Activated CD4-positive, alpha-beta T cell treated with anti-CD3 and anti-CD28 coated beads for 1 hour (primary cell): ENCODE measurements at regions not wholly inside any gene's neighbourhood (a gene's known extent, or its start where the extent isn't known, plus 50 kb on each side); places are given as distances from the start of the nearest gene placed in this dataset.
"Not testable (repeated sequence)": the region's sequence is repeated elsewhere in the genome, so short reads cannot be mapped to it uniquely, and the experiment has no call there.

Experiments
- DNase-seq: peaks from one replicate; pipeline ENCODE4 v3.0.0-alpha.2; 2020

DNA sequence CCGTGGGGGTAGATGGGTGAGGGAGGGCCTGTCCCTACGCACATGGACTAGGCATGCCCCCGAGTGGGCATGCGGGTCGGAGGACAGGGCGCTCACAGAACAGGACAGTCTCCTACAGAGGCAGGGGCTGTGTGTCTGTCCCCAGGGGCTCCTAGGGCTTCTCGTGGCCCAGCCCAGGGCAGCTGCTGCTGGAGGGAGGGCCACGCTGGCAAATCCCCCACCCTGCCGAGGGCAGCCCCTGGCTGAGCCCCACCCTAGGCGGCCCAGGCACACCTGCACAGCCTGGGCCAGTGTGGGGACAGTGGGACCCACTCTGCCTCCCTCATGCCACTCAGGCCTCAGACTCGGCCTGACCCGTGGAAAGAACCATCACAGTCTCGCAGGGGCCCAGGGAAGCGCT is 214.6 kb downstream of the TMEM121 start:
- DNase-seq = not testable (repeated sequence)

GRCh38 chr14:105741707-105742530 is 215.5 kb downstream of the TMEM121 start:
- DNase-seq = not testable (repeated sequence)

GRCh38 chr14:105742531-105742848 is 216.1 kb downstream of the TMEM121 start:
- DNase-seq = no peak

DNA sequence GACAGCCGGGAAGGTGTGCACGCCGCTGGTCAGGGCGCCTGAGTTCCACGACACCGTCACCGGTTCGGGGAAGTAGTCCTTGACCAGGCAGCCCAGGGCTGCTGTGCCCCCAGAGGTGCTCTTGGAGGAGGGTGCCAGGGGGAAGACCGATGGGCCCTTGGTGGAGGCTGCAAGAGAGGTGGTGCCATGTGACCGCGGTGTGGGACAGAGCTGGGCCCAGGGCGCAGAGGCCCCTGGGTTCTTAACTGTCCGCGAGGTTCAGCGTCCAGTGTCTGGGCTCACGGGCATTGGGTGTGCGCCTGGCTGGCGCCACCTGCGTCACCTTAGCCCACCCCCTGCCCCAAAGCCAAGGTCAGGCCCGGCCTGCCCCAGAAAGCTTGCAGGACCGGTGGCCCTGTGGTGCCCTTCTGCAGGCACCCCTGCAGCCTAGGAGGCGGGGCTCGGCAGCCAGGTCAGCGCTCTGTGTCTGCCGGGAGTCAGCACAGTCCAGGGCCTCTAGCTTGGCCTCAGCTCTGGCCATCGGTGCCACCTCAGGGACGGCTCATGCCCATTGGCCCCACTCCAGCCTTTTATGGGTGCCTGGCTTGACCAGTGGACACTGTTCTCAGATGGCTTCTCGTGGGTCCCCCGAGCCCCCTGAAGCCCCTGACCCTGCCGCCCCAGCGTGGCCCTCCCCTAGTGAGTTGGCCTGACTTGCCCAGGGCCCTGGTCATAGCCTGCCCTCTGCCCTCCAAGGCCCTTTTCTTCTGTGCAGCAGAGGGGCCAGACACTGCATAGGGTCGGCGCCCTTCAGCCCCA is 216.7 kb downstream of the TMEM121 start:
- not testable (repeated sequence) for DNase-seq

- not testable (repeated sequence) for DNase-seq
Measured at GRCh38 chr14:105744213-105744787, 217.9 kb downstream of the TMEM121 start.

GRCh38 chr14:105745433-105746123 is 219.2 kb downstream of the TMEM121 start:
- DNase-seq = no peak

DNA sequence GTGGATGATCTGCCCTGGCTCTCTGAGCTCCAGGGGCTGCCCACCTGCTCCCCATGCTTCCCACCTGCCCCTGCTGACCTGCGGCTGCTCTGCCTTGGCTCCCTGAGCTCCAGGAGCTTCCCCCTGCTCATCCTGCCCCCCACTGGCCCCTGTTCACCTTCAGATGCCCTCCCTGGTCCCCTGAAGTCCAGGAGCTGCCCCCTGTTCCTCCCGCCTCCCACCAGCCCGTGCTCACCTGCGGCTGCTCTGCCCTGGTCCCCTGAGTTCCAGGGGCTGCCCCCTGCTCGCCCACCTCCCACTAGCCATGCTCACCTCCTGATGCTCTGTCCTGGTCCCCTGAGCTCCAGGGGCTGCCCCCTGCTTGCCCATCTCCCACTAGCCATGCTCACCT is 219.7 kb downstream of the TMEM121 start:
- DNase-seq = no peak

DNA sequence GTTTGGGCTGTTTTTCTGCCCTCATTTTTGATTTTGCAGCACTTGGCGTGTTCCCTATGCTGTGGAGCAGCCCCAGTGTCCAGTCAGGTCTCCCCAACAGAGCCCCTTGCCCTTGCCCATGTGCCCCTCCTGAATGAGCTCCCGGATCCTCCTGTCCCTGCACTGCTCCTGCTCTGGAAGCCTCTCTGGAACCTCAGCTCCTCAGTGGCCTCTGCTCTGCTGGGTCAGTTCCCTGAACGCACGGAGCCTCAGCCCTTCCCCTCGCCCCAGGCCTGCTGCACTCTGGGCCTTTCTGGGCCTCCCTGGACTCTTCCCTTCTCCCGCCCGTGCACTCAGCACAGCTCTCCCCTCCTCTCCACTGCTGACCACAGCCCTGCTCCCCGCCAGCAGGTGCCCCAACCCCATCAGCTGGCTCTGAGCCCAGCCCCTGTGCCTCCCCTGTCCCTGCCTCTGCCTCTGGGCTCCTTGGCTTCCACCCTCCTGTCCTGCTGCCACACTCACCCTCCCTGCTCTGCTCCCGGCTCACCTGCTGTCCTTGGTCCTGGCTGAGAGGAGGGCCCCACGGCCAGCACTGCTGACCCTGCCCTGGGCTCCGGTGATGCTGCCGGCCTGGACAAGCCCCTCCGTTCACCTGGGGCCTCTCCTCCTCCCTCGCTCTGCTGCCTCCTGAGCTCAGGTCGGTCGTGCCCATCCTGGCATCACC is 220.6 kb downstream of the TMEM121 start:
- DNase-seq = not testable (repeated sequence)

GRCh38 chr14:105747503-105748203 is 221.3 kb downstream of the TMEM121 start:
- not testable (repeated sequence) for DNase-seq

DNA sequence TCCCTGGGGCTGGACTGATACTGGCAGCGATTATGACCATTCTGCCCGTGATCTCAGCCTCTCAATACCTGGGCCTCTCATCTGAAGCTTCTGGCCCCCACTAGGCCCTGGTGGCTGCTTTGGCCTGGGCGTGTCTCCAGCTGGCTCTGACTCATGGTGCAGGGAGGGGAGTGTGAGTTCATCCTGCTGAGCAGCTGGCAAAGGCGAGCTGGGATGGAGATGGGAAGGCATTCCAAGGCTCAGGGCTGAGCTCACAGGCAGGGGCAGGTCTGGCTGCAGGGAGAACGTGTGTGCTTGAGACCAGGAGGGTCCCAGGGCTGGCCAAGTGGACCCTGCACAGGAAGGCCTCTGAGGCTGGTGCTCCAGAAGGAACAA is 221.8 kb downstream of the TMEM121 start:
- no peak for DNase-seq

DNA sequence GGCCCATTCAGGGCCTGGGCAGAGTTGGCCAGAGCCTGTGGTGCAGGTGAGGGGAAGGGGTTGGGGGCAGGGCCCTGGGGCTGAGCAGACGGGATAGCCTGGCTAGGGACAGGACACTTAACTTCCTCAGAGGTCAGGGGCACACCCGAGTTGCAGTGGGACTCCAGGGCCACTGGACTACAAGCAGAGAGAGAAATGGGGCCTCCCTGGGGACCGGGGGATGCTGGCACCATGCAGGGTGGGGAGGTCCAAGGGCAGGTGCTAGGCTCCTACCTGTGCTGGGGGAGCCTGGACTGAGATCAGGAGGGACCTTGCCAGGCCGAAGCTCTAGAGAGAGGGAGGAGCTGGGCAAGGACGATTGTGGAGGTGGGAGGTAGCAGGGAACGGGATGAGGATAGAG is 222.3 kb downstream of the TMEM121 start:
- not testable (repeated sequence) for DNase-seq

GRCh38 chr14:105749870-105750541 is 223.6 kb downstream of the TMEM121 start:
- not testable (repeated sequence) for DNase-seq

DNA sequence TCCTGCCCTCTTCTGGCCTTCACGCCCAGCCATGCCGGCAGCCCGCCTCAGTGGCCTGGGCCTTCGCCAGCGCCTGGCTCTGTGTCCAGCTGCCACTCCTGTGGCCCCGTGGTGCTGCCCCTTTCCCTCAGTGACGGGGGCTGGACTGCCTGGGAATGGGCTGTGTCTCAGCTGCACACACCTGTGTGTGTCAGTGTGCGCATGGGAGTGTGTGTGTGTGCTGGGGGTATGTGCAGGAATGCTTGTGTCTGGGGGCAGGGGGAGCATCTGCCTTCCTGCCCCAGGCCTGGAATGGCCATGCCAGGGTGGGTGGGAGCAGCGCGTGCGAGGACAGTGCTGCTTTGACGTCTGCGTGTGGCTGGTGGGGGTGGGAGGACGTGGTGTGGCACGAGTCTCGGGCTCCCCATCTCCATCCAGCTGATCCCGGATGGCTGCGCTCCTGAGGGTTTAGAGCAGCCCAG is 224.9 kb downstream of the TMEM121 start:
- not testable (repeated sequence) for DNase-seq

- DNase-seq = not testable (repeated sequence)
Measured at GRCh38 chr14:105752420-105752819, 226.0 kb downstream of the TMEM121 start.

DNA sequence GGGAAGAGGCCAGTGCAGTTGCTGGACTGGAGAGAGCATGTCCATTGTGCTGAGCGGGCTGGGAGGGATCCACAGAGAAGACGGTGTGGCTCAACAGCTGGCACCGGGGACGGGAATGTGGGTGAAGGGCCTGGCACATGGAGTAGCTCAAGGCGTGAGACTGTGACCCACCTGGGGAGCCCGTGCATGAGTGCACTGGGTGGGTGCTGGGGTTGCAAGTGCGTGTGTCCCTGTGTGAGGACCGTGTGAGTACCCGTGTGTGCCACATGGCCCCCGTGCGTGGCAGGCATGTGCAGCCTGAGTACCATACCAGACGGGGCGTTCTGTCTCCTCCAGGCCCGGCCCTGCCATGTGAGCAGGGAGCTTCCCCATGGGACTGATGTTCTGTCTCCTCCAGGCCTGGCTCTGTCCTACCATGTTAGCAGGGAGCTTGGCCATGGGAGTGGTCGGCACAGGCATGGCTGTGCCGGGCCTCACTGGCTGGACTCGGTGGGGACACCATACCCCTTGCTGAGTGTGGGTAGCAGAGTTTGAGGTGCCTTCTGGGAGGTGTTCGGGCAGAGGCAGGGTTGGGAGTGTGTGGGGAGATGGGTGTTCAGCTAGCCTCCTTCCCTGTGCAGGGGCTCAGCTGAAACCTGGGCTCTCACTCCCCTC is 234.4 kb downstream of the TMEM121 start:
- DNase-seq = no peak

GRCh38 chr14:105761345-105761740 is 235.0 kb downstream of the TMEM121 start:
- DNase-seq = not testable (repeated sequence)

- DNase-seq = no peak
Measured at GRCh38 chr14:105761842-105762241, 235.5 kb downstream of the TMEM121 start.

- DNase-seq = not testable (repeated sequence)
Measured at GRCh38 chr14:105762262-105762661, 235.9 kb downstream of the TMEM121 start.

DNA sequence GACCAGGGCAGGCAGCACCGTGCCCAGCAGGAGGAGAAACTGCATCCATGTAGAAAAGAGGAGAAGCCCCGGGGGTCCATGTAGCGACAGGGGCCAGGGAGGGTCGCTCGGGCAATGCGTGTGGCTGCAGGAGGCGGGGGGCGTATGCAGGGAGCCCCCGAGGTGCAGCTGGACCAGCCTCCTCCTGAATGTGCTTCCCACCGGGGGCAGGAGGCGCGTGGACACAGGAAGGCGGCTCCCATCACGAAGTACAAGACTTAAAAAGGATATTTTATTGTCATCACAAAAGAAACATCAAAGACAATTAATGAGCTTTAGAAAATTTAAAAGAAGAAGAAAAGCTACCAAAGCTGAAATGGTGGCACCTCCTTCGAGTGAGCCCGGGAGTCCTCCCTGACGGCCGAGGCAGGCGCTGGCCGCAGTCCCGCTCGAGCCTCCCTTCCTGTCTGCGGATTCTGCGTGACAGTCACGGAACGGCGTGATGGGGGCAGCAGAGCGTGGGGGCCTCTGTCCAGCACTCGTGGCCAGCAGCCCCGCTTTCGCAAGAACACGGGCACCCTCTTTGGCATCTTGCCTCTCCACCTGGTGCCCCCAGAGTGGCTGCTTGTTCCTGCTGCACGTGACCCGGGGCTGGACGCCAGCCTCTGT is 238.0 kb downstream of the TMEM121 start:
- not testable (repeated sequence) for DNase-seq
